Cerebellar cortex (tissue), 1 donor: ENCODE measurements at regions not wholly inside any gene's neighbourhood (a gene's known extent, or its start where the extent isn't known, plus 50 kb on each side); places are given as distances from the start of the nearest gene placed in this dataset.
"Not testable (repeated sequence)": the region's sequence is repeated elsewhere in the genome, so short reads cannot be mapped to it uniquely, and the experiment has no call there.

Experiments used
- DNase-seq: peaks from one replicate; pipeline ENCODE4 v3.0.0-alpha.2; 2015; ENCODE audit warnings: low spot score

GRCh38 chr9:87049929-87050608 lies 102.8 kb upstream of the GAS1 start:
- DNase-seq = not testable (repeated sequence)

- no peak for DNase-seq
Observed at GRCh38 chr9:87054999-87055686, 107.8 kb upstream of the GAS1 start.

GRCh38 chr9:87059772-87060171 lies 112.5 kb upstream of the GAS1 start:
- no peak for DNase-seq

GRCh38 chr9:87062746-87063145 lies 115.4 kb upstream of the GAS1 start:
- no peak for DNase-seq

GRCh38 chr9:87063246-87063645 lies 115.9 kb upstream of the GAS1 start:
- no peak for DNase-seq

GRCh38 chr9:87063871-87064270 lies 116.6 kb upstream of the GAS1 start:
- no peak for DNase-seq

- DNase-seq = no peak
Observed at GRCh38 chr9:87064311-87064710, 117.0 kb upstream of the GAS1 start.

- DNase-seq = no peak
Observed at GRCh38 chr9:87065981-87066380, 118.7 kb upstream of the GAS1 start.

GRCh38 chr9:87067426-87067825 lies 120.1 kb upstream of the GAS1 start:
- DNase-seq = no peak

GRCh38 chr9:87068177-87068840 lies 121.0 kb upstream of the GAS1 start:
- DNase-seq = no peak

GRCh38 chr9:87069690-87070089 lies 122.4 kb upstream of the GAS1 start:
- no peak for DNase-seq

- DNase-seq = no peak
Observed at GRCh38 chr9:87070336-87070735, 123.0 kb upstream of the GAS1 start.

- no peak for DNase-seq
Observed at GRCh38 chr9:87071473-87071872, 124.2 kb upstream of the GAS1 start.

- no peak for DNase-seq
Observed at GRCh38 chr9:87073692-87074091, 126.4 kb upstream of the GAS1 start.

- no peak for DNase-seq
Observed at GRCh38 chr9:87075537-87075936, 128.2 kb upstream of the GAS1 start.

- peak; percentile 2 for DNase-seq
Observed at GRCh38 chr9:87076825-87077224, 129.5 kb upstream of the GAS1 start.

GRCh38 chr9:87077986-87078385 lies 130.7 kb upstream of the GAS1 start:
- no peak for DNase-seq

GRCh38 chr9:87080512-87081264 lies 133.4 kb upstream of the GAS1 start:
- DNase-seq = no peak

GRCh38 chr9:87081503-87081902 lies 134.2 kb upstream of the GAS1 start:
- no peak for DNase-seq

GRCh38 chr9:87083986-87084385 lies 136.7 kb upstream of the GAS1 start:
- no peak for DNase-seq

GRCh38 chr9:87084407-87084806 lies 137.1 kb upstream of the GAS1 start:
- no peak for DNase-seq

- DNase-seq = no peak
Observed at GRCh38 chr9:87085073-87085472, 137.8 kb upstream of the GAS1 start.

GRCh38 chr9:87085521-87085920 lies 138.2 kb upstream of the GAS1 start:
- DNase-seq = no peak
